HG03103 (cell line): ENCODE measurements at regions not wholly inside any gene's neighbourhood (a gene's known extent, or its start where the extent isn't known, plus 50 kb on each side); places are given as distances from the start of the nearest gene placed in this dataset.

Experiments
- ATAC-seq: cut with Tn5 transposase; IDR thresholded peaks from one replicate; pipeline ENCODE4 v1.9.1; 2021; ENCODE audit warnings: low read depth; ENCODE audit not compliant: unreplicated experiment

DNA sequence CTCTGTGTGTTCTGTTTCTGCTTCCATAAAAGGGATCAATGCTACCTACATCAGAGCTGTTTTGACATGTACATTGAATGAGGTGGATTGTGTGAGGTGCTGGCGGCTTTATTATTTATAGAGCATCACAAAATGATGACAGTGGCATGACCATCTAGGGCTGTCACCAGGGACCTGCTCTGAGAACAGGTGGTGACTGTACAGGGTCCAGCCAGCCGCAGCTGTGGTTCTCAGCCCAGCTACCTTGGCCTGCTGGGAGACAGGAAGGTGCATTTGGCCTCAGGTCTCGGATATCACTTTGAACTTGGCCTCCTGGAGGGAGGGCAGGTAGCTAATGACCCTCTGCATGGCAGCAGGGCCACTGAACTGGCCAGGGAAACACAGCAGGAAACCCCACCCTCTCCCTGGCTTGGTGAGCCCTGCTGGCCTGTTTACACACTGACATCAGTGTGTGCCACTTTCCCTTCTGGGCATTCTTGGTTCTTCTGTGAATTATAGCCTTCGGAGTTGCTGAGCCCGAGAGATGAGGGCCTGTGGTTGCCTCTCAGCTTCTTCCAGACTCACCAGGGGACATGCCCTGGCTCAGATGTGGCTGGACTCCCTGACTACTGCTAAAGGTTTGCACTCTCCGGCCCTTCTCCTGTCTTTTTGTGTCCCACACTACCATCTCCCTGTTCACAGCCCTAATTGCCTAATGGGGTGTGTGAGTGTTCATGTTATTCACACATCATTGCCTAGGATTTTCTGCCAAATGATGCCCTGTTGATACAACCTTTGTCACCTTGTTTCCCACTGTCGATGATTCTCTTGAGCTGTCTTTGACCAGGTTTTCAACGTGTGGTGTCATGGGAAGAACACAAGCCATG, 109.2 kb upstream of the RAB12 start:
- no peak for ATAC-seq

GRCh38 chr18:8501044-8501443, 108.2 kb upstream of the RAB12 start:
- no peak for ATAC-seq

- ATAC-seq: no peak
These were observed 106.0 kb upstream of the RAB12 start for GRCh38 chr18:8503248-8503647.

DNA sequence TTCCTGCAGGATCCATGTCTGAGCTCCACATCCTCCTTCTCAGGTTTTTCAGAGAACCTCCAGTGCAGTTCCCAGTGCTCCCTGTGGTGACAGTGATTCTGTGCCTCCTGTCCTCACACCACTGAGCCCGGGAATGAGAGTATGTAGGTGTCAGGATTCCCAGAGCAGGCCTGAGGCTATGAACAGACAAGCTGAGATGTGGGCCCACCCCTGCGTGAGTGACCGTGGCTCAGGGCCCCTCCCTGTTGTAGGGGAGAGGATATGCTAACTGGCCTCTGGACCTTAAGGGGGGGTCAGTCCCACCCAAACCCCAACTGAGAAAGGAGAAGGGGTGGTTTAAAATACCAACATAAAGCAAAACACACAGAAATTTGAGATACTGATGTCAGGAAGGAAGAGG, 104.8 kb upstream of the RAB12 start:
- no peak for ATAC-seq

DNA sequence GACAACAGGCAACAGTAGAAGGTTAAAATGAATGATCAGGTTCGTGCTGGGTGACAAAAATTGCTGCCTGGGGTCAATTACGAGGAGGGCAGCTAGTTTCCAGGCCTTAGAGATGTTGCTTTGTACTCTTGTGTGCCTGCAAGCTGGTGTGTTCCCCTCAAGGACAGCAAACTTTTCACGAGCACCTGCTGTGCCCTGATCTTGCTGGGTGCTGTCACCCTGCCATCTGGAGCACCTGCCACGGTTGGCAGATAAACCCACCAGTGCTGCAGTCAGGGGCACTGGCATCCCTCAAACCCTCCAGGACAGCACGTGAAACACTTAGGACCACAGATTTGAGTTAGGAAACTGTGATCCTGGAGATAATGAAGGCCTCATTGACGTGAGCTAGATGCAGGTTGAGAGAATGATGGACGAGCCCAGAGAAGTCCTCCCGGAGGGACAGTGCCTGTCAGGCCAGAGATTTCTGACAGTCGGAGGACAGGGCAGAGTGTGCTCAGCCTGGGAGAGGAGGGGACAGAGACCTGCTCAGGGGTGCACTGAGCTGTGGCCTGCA, 104.3 kb upstream of the RAB12 start:
- no peak for ATAC-seq

DNA sequence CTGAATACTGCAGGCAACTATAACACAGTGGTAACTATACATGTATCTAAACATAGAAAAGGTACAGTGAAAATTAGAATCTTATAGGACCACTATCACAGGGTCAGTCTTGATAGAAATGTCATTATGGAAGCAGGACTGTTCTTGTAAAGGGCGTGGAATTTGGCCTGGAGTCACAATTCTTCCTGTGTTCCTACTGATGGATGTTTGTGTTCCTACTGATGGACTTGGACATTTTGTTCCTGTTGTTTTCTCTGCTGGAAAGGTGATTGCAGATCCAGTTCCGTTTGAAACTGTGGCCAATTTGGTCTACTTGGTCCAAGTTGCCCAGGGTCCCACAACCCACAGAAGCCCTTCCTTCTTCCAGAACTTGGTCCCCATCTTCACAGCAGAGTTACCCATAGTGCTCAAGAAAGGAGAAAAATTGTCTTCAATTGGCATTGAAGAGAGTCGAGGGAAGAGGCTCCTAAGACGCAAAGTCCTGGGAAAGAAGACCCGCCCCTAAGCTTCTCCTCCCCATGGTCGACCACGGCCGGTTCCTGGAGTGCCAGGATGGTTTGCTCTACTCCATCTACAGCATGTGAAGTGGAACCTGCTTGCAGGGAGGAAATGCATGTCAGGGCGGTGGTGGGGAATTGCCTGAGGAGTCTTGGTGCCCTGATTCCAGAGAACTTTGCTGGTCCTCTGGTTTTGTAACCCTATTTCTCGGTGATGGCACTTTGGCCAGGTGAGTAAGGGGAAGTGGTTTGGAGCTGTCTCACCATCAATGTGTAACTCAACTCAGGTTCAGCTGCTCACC, 102.8 kb upstream of the RAB12 start:
- ATAC-seq: no peak

DNA sequence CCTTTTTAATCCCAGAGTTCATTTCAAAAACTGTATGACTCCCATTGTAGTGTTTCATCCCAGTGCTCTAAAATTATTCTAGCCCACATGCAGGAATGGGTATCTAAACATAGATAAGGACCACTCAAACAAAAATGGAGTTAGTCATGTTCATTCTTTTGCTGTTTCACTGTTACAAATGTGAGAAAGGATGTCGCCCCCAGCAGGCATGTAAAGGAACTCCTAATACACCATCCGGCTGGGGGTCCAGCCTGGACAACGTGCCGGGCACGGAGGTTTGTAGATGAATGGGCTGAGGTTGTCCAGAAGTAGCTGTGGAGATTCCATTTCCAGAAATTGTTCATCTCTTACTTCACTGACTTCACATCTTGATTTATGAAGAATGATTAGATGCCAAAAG, 101.9 kb upstream of the RAB12 start:
- no peak for ATAC-seq

- no peak for ATAC-seq
These were observed 101.1 kb upstream of the RAB12 start for GRCh38 chr18:8507915-8508705.

- no peak for ATAC-seq
These were observed 96.0 kb upstream of the RAB12 start for GRCh38 chr18:8513249-8513648.

GRCh38 chr18:8514409-8514808, 94.8 kb upstream of the RAB12 start:
- ATAC-seq: no peak

DNA sequence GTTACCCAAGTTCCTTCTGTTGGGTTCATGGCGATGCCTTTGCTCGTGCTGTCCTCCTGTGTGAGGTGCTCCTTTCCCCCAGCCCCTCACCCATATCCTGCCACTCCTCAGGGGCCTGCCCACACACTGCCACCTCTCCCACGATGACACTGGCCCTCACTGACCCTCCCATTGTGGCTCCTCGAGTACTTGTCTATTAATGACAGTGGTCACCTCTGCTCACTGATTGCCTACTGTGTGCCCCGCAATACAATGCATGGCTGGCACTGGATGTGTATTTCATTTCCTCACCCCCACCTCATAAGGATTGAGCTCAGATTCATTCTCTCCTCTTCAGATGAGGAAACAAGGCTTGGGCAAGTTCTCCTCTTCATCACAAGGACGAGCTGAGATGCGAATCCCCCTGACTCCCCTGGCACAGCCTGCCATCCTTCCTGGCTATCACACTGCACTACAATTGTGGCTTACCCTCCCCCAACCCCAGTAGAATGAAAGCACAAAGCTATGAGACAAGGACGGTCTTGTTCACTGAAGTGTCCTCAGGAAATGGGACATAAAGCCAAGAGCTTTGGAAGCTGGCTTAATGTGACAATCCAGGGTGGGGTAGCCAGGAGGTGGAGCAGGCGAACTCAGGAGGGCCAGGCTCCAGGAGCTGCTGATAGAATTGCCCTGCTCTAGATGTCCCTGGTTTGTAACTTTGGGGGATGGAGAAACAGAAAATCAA, 93.9 kb upstream of the RAB12 start:
- no peak for ATAC-seq

DNA sequence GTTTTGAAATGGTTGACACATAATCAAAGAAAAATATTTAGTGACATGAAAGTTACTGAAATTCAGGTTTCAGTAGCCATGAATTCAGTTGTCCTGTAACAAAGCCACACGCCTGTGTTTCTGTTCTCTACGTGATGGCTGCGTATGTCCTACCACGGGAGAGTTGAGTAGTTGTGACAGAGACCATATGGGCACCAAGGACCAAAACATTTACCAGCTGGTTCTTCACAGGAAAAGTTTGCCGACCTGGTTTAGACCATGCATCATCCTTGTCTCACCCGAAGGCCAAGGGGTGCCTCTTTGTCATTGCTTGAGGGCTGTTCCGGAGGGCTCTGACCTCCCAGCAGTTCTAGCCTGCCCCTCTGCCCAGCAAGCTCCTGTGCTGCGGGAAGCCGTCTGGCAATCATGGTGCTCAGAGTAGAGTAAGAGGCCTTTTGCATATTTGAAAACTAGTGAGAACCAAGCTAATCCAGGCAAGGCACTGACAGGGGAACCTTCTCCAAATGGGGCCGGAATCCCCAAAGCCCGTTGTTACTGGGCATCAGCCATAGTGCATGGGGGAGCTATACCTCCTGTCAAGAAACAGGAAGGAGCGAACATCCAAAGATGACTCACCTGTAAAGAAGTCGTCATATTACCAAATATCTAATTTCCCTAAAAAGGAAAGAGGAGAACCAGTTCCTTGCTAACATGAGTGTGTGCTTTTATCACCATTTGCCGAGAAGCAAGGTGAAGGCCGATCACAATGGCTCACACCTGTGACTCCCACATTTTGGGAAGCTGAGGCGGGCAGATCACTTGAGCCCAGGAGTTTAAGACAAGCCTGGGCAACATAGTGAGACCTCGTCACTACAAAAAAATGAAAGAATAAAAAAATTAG, 92.6 kb upstream of the RAB12 start:
- no peak for ATAC-seq

- no peak for ATAC-seq
These were observed 92.0 kb upstream of the RAB12 start for GRCh38 chr18:8517276-8517675.

DNA sequence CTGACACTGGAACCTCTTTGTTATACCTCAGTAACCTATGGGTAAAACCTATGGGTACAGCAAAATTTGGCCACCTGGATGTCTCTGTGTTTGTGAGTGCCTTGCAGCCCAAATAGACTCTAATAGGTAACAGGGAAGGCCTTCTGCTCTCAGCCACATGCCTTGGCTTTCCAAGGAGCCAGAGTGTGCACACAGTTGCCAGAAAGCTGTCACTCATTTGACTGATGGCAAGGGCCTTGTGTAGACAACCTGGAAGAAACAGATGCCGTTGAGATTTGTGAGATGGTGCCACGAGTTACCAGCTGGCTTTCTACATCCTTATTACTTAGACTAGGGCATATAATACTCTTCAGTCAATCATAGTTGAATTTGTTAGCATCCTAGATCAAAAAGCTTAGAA, 90.1 kb upstream of the RAB12 start:
- ATAC-seq: no peak

DNA sequence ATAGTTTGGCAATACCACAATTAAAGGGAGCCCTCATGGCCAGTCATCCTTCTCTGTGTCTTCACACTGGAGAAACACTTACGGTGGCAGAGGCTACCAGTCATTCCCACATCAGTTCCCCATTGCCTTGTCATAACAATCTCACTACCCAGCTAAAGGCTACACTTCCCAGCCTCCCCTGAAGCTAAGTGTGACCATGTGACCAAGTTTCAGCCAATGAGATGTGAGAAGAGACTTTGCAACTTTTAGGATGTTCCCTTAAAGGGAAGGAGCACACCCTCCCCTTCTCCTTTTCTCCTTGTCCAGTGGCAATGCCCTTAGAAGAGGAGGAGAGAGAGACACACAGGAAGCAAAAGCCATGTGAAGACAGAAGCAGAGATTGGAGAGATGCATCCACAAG, 89.0 kb upstream of the RAB12 start:
- no peak for ATAC-seq

- no peak for ATAC-seq
These were observed 86.5 kb upstream of the RAB12 start for GRCh38 chr18:8522756-8523155.

GRCh38 chr18:8525692-8526091, 83.5 kb upstream of the RAB12 start:
- no peak for ATAC-seq

DNA sequence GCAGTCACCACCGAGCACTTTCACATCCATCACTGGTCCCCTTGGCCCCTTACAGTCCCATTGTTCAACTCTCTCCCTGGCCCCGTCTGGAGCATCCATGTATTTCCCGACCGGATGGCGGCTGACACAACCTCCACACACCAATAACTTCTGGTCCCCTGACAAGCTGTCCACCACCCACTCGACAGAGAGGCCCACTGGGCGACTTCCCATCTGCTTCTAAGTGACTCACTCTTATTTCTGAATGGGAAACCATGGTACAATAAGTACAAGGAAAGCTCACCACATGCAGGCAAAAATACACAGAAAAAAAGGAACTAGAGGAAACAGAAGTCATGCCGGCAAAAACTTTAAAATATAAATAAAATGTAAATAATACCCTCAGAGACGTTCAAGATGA, 82.9 kb upstream of the RAB12 start:
- no peak for ATAC-seq

DNA sequence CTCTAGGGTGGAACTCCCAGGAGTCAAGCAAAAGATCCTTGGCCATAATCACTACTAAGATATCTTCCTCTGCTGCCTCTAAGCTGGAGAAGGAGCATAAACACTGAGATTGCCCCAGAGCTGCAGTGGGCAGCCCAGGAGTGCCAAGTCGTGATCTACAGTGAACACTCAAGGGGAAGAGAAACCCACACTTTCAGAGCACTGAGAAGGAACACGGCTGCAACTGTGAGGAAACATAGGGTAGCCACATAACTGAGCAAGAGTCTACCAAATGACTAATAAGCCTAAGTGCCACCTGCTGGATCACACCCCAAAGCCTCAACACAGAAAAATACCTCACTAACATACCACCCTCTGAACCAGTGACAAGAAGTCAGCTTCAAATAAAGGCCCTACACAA, 79.6 kb upstream of the RAB12 start:
- ATAC-seq: no peak
